H54 (cell line): ENCODE measurements at regions not wholly inside any gene's neighbourhood (a gene's known extent, or its start where the extent isn't known, plus 50 kb on each side); places are given as distances from the start of the nearest gene placed in this dataset.
"Not testable (repeated sequence)": the region's sequence is repeated elsewhere in the genome, so short reads cannot be mapped to it uniquely, and the experiment has no call there.

Experiments used
- DNase-seq: peaks from one replicate; pipeline ENCODE4 v3.0.0; 2011; ENCODE audit warnings: low spot score, mixed read lengths; ENCODE audit not compliant: insufficient read length
- FAIRE-seq: peaks from 3 replicates; lab custom pipeline; 2011; peaks lifted over from hg19 to GRCh38; lab: Jason Lieb, UNC
- POLR2A ChIP-seq: IDR thresholded peaks from 2 replicates; pipeline ENCODE4 v1.6.1; 2011; ENCODE audit warnings: low read depth, mild to moderate bottlenecking, low read length

GRCh38 chr6:92431502-92431901 lies 987.9 kb downstream of the EPHA7 start:
- FAIRE-seq: no peak
- DNase-seq: no peak
- TF ChIP-seq POLR2A: no peak

GRCh38 chr6:92428448-92428847 lies 990.9 kb downstream of the EPHA7 start:
- DNase-seq (no peak), FAIRE-seq (no peak)
- no peak for TF ChIP-seq POLR2A

DNA sequence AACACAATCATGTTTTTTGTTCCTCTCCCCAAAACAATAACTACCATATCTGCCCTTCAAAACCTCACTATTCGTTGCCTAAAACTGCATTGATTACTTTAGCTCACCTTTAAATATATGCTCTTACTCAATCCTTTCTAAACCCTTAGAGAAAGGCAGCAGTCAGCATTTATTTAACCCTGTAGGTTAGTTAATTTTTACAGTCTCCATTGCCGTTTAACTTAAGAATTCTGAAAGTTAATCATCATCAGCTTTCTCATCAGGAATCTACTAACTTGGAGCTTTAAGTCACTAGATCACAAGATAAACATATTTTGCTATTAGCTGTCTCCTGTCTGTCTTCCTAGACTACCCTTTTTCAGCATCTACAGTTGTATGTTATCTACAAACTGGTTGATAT lies 991.9 kb downstream of the EPHA7 start:
- no peak for FAIRE-seq
- DNase-seq: no peak
- no peak for TF ChIP-seq POLR2A

DNA sequence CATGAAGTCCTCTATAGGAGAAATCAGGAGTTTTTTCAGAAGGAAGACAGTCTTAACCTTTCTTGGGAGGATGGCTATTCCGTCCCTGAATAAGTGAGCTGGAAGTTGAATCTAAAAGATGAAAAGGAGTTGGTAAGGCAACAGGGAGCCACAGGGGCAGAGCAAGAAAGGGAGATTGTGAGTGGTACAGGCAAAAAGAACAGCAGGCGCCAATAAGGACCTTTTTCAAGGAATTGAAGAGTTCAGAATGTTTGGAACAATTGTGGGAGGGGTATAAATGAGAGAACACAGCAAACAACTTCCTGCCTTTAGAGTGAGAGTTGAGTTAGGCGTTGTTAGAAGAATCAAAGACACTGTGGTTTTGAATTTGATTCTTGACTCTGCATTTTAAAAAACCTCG lies 1003.7 kb downstream of the EPHA7 start:
- no peak for TF ChIP-seq POLR2A
- DNase-seq (no peak), FAIRE-seq (no peak)

DNA sequence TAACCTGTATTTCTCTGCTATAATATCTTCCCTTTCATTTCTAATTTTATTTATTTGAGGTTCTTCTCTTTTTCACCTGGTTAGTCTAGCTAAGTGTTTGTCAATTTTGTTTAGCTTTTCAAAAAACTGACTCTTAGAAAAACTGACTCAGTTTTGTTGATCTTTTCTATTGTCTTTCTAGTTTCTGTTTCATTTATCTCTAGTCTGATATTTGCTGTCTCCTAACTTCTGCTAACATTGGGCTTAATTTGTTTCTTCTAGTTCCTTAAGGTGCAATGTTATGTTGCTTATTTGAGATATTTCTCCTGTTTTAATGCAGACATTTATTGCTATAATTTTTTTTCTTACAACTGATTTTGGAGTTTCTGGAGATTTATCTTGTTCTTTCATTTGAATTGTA lies 1011.0 kb downstream of the EPHA7 start:
- DNase-seq (no peak), FAIRE-seq (no peak)
- no peak for TF ChIP-seq POLR2A

- DNase-seq (no peak), FAIRE-seq (no peak)
- TF ChIP-seq POLR2A: no peak
These were observed 1015.1 kb downstream of the EPHA7 start for GRCh38 chr6:92404281-92404680.

GRCh38 chr6:92399911-92400310 lies 1019.4 kb downstream of the EPHA7 start:
- DNase-seq (no peak), FAIRE-seq (no peak)
- no peak for TF ChIP-seq POLR2A

DNA sequence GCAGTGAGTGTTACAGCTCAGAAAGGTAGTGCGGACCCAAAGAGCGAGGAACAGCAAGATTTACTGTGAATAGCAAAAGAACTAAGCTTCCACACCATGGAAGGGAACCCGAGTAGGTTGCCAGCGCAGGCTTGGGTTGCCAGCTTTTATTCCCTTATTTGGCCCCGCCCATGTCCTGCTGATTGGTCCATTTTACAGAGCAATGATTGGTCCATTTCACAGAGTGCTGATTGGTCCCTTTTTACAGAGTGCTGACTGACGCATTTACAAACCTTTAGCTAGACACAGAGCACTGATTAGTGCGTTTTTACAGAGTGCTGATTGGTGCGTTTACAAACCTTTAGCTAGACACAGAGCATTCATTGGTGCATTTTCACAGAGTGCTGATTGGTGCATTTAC lies 1030.7 kb downstream of the EPHA7 start:
- not testable (repeated sequence) for DNase-seq, FAIRE-seq

GRCh38 chr6:92380803-92381601 lies 1038.4 kb downstream of the EPHA7 start:
- FAIRE-seq (no peak), DNase-seq (no peak)
- no peak for TF ChIP-seq POLR2A

- no peak for FAIRE-seq
- no peak for DNase-seq
- TF ChIP-seq POLR2A: no peak
These were observed 1042.2 kb downstream of the EPHA7 start for GRCh38 chr6:92377137-92377536.

- no peak for TF ChIP-seq POLR2A
- FAIRE-seq (no peak), DNase-seq (no peak)
These were observed 1042.7 kb downstream of the EPHA7 start for GRCh38 chr6:92376691-92377090.

DNA sequence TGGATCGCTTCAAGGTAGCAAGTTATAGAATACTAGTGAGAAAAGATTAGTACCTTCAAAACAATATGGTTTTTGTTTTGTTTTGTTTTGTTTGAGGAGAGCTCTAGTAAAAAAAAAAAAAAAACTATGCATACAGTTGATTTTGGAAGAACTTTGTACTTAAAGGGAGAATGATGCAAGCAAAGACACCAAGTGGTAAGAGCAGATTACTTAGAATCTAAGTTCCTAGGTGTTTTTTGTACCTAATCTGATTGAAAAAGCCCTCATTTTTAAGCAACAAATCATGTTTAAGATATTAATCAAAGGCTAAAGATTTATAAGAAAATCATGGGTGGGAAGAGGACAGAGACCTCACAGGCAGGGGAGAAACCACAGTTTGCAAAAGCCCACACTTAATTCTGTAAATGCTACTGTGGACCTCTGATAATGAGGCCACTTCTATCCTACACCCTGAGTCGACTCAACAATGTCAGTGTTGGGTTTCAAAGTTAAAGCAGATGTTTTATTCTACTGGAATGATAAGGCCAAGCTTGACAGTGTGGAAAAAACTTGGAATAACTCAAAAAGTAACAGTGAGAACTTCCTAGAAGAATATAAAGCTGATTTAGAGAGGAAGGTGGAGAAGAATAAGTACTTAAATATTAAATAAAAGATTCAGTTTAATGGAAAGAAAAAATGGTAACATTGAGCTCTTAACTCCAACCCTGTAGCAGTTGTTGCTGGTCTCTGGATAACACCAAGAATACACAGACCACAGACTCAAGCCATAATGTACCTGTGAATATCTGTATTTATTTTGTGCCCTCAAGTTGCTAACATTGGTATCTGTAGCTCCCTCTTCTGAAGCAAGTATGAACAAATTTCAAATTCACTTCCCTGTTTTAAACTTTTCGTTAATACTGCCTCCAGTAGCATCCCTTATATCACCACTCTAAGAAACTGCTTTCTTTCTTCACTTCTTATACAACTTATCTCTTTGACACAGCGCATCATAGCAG lies 1047.8 kb downstream of the EPHA7 start:
- TF ChIP-seq POLR2A: no peak
- FAIRE-seq: no peak
- no peak for DNase-seq

DNA sequence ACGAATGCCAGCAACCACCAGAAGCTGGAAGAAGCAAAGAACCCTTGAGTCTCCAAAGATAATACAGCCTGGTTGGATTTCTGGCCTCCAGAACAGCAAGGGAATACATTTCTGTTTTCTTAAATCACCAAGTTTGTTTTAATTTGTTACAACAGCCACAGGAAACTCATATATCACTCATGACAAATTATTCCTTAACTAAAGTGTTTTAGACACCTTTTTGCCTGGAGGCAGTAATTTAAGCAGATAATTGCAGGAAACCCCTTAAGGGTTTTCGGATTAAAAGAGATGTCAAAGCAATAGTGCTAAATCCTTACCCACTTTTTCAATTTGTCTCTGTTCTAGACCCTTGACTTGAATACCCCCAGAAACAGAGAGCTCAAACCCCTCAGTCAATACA lies 1050.0 kb downstream of the EPHA7 start:
- DNase-seq (no peak), FAIRE-seq (no peak)
- TF ChIP-seq POLR2A: no peak

DNA sequence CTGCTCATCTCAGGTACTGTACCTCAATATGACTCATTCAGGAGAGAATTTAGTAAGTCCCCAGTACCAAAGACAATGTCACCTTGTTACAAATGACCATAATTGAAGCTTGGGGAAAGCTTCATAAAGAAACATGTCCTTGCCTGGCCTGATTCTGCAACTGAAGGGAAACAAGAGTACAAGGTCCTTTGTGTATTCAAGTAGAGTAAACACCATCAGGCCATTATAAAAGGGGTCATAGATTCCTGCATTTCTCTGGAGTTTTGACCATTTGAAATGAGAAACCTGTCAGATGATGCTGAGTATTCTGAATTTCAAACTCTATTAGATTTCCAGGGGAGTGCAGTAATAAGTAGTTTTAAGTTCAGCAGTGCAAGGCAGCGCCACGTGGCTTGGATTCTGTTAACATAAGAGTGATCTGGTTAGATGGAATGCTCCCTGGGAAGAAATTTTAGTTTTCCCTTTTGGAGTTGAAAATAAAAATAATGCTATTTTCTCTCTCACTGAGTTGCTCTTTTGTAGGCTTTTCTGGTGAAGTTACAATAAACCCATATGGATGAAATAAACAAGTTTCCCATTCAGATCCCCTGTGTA lies 1054.3 kb downstream of the EPHA7 start:
- DNase-seq (no peak), FAIRE-seq (no peak)
- TF ChIP-seq POLR2A: no peak
